ENCODE measurements at regions not wholly inside any gene's neighbourhood (a gene's known extent, or its start where the extent isn't known, plus 50 kb on each side); places are given as distances from the start of the nearest gene placed in this dataset.
A peak's percentile ranks its signal among the peaks of the same experiment; 100 is the strongest.
"Not testable (repeated sequence)": the region's sequence is repeated elsewhere in the genome, so short reads cannot be mapped to it uniquely, and the experiment has no call there.

DNA sequence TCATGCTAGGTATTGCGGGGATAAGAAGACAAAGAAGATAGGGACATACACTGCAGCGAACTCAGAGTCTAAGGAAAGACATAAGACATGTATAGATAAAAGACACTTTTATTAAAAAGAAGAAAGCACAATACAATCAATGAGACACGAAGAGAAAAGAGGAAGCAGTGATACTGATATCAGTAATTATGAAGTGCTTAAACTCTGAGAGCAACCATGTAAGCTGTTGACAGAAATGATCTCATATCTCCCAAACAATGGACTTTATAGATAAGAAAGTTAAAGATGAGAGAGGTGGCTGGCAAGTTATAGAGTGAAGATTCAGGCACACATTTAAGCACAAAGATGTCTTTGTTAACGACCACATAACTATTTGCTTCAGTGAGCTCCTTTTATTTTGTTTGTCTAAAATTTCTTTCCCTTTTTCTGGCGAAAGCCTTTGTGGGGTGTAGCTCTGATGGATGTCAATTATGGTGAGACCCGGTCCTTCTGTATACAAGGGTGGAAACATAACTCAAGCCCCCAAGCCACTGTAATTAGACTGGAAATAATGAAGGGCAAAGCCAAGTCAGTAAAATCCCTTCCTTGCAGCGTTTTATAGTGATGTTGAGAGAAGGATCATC is 818.0 kb upstream of the SLC10A2 start:
- DNase-seq (ENCODE audit: low spot score) = no peak

DNA sequence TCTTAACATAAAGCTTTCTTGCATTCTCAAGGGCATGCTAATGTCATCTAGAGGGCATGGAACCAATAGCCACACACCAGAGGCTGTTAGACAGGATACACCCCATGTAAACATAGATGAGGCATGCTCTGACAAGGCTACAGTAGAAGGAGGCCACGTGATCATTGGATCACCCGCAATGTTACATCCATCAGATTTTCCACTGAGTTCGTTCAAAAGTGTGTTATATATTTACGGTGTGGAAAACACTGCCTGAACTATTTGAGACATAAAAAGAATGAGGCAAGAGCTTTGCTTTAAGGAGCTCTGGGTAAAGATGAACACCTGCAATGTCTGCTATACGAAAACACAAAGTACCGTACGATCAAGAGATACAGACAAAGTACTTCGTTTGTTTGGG is 817.5 kb upstream of the SLC10A2 start:
- peak; percentile 1 for DNase-seq (ENCODE audit: low spot score)

DNA sequence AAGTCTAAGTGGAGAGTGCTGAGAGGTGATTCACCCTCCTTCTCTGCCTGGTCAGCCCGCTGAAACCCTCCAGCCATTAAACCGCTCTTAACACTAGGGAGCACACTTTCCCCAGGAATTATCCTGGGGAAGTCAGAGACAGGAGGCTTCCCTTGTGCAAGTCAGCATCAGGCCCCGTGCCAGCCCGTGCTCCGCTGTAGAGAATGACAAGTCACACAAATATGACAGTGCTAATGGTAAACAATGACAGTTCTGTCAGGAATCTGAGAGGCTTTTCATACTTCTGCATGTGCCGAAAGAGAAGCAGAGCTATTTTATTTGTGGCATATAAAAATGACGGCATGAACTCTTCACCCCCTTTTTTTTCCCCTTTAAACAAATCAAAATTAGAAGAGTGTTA is 816.9 kb upstream of the SLC10A2 start:
- DNase-seq (ENCODE audit: low spot score) = peak; percentile 55

DNA sequence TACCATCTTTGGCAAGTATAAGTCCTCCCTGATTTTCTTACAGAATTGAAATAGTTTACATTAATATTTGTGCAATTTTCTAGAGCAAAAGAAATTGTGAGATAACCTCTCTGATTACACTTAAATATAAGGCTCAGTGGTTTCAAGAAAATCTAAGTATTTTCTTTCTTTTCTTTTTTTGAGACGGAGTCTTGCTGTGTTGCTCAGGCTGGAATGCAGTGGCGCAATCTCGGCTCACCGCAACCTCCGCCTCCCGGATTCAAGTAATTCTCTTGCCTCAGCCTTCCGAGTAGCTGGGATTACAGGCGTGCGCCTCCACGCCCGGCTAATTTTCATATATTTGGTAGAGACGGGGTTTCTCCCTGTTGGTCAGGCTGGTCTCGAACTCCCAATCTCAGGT is 813.9 kb upstream of the SLC10A2 start:
- DNase-seq (ENCODE audit: low spot score) = not testable (repeated sequence)

DNA sequence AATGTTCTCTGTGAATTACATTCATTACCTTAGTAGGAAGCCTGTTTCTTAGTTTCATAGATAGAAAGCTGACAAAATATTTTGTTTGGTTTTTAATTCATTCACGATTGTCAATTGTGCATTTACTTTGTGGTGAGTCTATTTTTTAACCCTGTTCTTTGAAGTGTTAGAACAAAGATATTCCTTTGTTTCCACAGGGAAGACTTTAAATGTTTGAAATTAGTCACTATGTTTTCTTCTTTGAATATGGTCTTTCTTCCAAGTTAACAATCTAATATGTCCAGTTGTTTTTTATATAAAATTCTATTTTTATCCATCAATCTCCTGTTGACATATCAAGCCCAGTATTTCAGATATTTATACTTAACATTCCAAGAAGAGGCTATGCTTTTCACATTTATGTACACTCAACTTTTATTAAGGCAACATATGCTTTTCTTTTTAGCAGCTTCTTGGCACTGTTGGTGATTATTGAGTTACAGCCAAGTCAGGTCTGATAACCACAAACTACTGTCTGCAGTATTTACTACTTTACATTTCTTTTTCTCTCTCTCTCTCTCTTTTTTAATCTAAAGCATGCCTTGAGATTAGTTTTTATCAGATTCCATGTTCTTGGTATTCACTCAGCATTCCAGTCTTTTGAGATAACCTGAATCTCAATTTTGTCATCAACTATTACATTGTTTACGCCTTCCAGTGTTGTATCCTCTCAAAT is 812.8 kb upstream of the SLC10A2 start:
- no peak for DNase-seq (ENCODE audit: low spot score)

DNA sequence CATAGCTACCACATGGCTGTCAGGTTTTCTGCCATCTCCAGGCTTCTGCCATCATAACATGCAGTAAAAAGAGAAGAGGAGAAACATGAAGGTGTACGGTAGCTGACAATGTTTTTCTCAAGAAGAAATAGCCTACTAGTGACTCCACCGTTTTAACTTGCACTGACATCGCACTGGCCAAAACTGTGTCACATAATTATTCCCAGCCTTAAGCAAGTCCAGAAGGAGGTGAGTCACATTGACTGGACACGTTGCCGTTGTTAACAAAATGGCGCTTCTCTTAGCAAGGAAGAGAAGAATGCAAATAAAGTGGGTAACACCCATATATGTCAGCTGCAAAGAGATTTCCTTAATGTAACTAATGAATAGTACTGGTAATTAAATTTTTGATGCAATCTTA is 810.4 kb upstream of the SLC10A2 start:
- DNase-seq (ENCODE audit: low spot score) = no peak

DNA sequence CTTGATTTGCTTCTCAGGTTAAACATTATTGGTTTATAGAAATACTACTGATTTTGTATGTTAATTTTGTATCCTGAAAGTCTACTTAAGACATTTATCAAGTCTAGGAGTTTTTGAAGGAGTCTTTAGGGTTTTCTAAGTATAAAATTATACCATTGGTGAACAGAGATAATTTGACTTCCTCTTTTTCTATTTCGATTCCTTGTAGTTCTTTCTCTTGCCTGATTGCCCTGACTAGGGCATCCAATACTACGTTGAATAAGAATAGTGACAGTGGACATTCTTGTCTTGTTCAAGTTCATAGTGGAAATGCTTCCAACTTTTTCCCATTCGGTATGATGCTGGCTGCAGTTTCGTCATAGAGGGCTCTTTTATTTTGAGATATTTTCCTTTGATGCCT is 807.5 kb upstream of the SLC10A2 start:
- no peak for DNase-seq (ENCODE audit: low spot score)

DNA sequence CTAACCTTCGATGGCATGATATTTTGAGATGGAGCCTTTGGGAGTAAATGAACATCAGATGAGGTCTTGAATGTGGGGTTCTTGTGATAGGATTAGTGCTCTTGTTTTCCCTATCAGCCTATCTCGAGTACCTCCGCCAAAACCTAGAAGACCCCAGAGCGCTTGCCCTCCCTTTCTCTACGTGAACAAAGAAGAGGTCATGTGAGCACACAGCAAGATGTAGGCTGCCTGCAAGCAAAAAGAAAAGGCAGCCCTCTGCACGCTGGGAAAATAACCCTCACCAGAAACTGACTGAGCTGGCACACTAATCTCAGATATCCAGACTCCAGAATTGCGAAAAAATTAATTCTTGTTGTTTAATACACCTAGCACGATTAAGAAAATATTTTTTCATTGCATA is 799.8 kb upstream of the SLC10A2 start:
- no peak for DNase-seq (ENCODE audit: low spot score)

DNA sequence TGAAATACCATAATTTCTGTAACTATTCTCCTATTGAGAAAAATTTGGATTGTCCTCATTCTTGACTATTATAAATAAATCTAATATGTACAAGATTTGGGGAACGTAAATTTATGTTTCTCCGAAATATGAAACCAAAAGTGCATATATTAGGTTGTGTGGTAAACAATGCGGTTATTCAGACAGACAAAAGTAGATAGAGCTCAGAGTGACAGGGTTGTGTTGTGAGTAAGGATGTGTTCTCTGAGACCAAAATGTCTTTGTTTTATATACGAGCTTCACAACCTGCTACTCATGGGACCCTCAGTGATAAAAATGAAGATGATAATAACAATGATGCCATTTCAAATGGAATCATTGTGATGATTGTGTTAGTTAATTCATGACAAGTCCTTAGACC is 796.3 kb upstream of the SLC10A2 start:
- DNase-seq (ENCODE audit: low spot score) = no peak

DNA sequence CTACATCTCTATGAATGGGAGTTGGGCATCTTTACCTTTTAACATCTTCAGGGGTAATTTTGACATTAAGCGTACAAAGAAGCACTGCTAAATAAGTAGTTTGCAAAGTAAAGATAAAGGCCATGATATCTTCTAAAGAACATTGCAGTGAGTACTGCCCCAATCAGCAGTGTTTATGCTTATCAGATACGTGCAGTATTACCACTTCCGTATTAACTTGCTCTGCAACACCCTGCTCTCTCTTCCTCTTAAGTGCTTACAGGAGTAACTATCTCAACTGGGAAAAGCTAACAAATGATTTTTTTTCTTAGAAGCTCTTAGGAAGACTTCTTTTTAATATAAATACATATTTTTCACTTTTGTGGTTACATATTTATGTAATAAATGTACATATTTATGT is 793.7 kb upstream of the SLC10A2 start:
- no peak for DNase-seq (ENCODE audit: low spot score)

DNA sequence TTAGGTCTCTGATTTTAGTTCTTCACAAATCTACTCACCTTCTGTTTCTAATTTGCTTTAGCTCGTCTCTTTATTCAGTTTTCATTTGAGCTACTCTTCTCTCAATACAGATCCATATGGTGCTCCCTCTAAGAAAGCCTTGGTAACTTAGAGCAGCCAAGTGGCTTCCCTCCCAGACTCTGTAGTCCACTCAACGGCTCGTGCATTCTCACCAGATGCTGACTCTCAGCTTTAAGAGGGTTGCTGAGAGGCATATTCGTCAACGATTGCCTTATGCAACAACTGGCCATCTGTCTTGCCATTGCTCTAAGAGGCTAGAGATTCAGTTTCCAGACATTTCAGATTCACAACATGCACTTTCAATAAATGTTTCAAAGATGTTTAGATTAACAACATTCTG is 785.8 kb upstream of the SLC10A2 start:
- DNase-seq (ENCODE audit: low spot score) = no peak

DNA sequence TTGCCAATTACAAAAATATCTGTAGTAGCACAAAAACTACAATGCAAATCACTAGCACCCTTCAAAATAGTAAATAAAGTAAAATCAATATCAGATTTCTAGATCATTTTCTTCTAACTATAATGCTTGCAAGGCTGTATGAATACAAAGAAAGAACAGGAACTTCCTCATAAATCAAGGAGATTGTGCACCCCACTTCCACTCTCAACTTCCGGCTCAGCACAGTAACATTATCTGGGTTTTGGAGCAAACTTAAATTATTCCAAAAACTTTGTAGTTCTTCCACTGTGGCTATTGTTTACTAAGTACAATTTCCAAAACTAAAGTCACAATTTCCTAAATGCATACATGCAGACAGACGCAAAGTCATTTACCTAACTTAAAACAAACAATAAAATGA is 778.3 kb upstream of the SLC10A2 start:
- DNase-seq (ENCODE audit: low spot score) = no peak

DNA sequence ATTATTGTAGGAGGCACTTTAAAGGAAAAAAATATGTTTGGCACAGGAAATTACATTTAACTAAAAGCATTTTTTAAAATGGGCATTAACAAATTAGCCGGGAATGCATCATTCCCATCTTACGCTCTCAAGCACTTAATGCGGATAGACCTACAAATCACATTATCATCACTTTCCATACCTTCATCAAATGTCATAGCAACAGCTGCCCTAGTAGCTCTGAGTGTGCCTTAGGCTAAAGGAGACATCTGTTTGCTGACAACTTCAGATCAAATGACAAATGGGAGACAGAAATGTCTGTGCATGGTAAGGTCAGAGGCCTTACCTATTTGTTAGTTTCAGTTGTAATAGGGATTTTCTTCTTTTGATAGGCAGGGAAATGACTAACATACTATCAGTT is 773.2 kb upstream of the SLC10A2 start:
- DNase-seq (ENCODE audit: low spot score) = no peak

DNA sequence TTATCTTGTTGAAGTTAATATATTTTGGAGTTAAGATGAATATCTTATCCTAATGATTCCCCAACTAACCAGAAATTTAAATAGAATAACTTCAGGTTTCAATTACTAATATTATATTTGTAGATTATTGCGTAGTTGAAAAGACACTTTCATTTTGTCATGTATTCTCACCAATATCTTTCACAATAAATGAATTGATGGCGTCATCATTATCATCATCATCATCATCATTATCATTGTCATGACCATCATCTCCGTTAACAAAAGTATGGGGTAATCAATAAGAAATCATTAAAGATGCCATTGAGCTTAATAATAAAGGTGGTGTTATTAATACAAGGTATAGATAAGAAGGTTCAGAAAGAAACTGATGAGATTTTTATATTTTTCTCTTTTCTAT is 768.8 kb upstream of the SLC10A2 start:
- no peak for DNase-seq (ENCODE audit: low spot score)

DNA sequence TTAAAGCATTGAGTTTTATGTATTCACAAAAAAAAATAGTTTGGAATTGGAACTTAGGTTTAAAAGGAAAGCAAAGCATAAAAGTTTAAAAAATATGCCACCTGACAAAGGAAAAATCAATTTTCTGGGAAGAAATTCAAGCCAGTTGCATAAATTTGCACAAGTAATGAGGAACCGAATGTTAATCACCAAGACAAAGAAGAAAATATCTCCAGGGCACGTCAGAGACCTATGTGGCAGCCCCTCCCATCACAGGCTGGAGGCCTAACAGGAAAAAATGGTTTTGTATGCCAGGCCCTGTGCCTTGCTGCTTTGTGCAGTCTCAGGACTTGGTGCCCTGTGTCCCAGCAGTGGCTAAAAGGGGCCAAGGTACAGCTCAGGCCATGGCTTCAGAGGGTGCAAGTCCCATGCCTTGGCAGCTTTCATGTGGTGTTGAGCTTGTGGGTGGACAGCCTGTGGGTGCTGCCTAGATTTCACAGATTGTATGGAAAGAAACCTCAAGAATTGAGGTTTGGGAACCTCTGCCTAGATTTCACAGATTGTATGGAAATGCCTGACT is 767.2 kb upstream of the SLC10A2 start:
- DNase-seq (ENCODE audit: low spot score) = no peak

DNA sequence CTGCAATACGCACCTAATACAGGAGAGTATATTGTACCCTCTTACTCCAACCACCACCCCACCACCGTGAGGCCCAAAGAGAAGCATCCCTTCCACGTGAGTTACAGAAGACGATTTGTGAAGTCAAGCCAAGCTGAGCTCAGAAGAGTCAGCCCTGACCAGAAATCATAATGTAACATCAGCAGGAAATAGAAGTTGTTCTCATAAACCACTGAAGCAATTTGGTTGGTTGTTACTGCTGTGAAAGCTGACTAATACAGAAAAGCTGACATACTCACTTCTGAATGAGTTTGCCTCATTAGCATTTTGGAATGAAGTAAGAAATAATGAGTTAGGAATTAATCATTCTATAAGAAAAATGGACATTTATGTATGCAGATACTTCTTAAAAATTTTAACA is 749.4 kb upstream of the SLC10A2 start:
- DNase-seq (ENCODE audit: low spot score) = no peak

DNA sequence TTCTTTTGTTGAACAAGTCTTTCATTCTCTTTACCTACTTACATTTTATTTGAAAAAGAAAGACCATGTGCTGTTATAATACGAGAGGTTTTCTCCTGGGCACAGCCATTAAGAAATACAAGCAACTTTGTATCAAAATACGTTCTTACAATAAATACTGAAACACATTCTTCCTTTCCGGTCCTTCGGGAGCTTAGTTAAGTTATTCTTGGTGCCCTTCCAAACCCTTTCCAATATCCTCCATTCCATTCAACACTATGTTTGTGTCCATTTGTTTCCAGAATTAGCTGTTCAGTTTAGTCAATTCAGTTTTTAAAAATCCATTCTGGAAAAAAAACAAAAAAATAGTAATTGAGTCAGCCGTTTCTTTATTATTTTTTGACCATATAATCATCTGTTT is 746.8 kb upstream of the SLC10A2 start:
- no peak for DNase-seq (ENCODE audit: low spot score)

DNA sequence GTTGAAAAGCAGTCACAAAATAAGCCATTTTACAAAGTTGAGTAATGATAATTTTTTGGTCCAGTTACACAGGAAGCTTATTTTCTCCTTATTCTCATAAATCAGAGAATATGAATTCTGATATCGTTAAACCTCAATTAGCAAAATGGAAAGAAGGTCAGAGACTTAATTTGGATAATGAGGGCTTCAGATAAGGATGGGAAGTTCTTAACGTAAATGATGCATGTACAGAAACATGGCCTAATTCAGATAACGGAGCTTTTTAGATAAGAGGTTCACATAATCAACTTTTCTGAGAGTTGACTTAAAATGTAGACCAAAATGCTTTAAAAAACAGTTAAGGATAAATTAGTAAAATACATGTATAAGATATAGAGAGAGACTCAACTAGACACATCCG is 746.3 kb upstream of the SLC10A2 start:
- no peak for DNase-seq (ENCODE audit: low spot score)

DNA sequence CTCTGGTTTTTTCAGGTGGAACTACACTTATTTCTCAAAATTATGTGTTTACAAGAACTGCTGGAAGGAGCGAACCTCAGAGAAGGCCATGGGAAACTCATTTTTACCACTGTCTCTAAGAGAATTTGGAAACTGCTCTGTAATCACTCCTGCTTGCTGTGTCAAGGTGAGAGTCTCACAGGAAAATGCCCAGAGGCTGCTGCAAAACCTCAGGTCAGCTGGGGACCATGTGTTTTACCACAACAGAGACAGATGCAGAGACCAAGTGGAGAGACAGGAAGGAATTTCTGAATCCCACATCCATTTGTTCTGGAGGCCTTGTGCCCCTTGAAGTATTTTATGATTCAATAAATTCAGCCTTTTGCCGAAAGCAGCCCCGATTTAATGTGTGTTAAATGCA is 743.8 kb upstream of the SLC10A2 start:
- no peak for DNase-seq (ENCODE audit: low spot score)

DNA sequence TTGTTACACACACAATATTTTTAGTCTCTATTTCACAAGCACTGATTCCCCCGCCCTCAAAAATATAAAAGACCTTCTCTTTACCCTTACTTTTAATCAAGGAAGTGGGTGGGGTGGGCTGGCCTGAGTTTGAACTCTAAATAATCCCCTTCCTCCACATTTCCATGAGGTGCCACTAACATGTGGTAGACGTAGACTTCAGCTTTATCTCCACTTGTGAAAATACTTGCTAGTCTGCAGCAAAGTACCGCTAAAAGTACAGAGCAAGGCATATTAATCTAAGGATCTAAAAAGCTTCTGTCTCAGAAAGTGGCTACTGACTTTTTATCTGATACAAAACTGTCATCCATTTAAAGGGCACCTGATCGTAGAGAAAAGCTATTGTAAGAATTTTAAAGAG is 739.6 kb upstream of the SLC10A2 start:
- no peak for DNase-seq (ENCODE audit: low spot score)

DNA sequence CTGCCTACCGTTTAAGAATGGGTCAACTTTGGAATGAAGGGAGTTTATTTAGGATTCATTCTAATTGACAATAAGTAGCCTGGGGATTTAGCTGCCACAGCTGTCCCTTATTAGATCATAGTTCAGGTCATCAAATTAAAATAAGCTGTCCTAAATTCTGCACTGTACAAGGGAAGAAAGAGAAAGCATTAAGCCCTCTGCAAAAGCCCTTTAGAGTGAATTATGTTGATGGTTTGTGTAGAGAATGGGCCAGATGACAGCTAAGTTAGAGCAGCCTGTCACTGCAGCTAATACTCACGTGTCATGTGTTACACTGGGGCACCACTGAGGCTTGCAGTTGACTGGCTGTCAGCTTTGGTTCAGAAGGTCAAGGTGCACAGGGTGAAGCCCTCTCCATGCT is 737.1 kb upstream of the SLC10A2 start:
- no peak for DNase-seq (ENCODE audit: low spot score)

DNA sequence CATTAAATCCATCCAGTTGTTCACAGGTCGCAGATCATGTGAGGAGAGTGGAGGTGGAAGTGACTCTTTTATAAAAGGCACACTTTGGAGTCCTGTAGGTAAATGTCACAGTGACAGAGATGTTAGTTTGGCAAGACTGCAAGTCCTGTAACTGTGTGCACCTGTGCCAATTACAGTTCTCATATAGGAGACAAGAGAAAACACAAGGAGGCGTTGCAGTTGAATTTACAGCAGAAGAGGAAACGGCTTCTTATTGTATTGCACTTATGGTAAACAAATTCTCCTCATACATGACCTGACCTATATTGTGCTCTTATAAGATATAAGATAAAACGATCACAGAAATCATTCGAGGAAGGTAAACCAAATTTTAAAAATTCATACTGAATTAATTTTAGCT is 732.8 kb upstream of the SLC10A2 start:
- DNase-seq (ENCODE audit: low spot score) = no peak

DNA sequence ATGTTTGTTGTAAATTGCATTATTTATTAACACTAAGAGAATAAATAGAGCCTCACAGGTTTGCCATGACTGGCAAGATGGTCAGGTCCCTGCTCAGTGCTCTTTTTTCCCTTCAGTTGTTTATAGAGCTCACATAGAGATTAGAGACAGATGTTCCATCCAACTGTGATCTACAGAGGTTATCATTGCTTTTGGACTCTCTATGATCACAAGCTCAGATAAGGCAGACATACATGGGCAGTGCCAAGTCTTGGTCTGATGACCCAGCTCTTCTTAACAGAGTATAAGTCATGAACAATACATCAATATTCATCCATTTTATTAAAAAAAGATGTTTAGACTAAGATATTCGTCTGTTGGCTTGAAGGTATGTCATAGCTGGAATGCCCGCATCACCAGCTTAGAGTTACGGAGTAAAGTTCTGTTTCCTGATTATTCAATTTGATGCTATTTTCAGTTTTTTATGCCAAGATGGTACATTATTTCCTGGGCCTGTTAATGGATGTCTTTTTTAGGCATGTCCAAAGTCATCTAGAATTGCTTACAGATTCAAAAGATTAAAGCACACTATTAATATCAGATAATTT is 729.8 kb upstream of the SLC10A2 start:
- DNase-seq (ENCODE audit: low spot score) = no peak

DNA sequence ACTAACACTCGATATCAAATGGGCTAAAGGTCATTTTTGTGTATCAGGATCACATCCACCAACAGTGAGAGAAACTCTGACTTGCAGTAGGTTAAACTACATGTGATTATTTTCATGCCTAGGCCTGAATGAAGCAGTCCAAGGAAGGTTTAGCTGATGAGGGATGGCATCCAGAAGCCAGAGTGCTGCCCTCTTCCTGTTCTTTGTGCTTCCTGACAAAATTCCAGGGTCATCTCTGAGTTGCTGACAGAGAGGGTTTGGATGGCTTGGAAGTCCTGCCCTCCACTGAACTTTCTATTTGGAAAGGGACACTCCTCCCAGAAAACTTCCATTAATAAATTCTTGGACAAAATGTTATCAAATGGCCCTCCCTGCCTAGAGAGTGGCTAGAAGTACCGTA is 728.3 kb upstream of the SLC10A2 start:
- DNase-seq (ENCODE audit: low spot score) = no peak
